Stimulated activated CD8-positive, alpha-beta memory T cell treated with anti-CD3 and anti-CD28 coated beads, Interleukin-15, amount 100 ng/mL, for 1 hour (primary cell): ENCODE measurements at regions not wholly inside any gene's neighbourhood (a gene's known extent, or its start where the extent isn't known, plus 50 kb on each side); places are given as distances from the start of the nearest gene placed in this dataset.

ENCODE experiments used
- DNase-seq: peaks from one replicate; pipeline ENCODE4 v3.0.0-alpha.2; 2020; ENCODE audit warnings: low read depth

DNA sequence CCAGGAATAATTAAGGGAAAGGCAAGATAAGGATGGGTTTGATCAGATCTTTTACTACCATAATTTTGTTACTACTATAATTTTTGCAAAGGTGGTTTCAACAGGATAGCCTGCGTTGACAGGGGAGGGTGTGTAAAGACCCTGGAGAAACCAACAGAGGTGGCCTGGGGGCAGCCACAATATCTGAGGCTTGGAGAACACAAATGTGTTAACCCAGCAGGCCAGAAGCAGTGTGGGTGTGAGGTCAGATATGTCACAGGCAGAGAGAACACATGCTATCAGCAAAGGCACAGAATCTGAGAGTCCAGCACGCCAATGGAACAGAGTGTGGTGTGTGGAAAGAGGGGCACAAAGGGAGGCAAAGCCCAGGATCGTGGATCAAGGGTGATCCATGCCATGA, 399.4 kb upstream of the TRIB2 start:
- no peak for DNase-seq

DNA sequence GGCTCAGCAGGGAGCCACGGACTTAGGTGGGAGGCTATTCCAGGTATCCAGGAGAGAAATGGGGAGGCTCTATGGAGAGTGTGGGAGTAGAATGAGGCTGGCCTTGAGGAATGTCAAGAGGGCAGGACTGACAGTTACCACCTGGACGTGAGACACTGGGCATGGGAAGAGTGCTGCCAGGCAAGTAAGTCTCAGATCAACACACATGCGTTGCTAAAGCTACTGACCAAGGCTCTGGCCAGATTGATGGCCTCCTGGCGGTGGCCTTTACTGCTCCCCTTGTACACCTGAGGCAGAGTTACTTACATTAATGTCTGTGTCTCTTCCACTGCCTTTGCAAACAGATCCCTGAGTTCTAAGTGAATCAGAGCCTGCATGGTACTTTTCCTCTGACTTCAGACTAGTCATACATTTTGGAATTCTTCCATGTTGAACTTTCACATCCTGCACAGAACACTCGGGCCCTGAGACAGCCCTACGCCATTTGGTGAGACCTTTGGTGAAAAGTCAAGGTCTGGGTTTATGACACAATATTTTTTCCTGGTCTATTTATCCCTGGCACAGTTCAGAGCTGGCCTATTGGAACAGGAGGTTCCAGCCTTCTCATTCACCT, 398.8 kb upstream of the TRIB2 start:
- DNase-seq, result no peak

DNA sequence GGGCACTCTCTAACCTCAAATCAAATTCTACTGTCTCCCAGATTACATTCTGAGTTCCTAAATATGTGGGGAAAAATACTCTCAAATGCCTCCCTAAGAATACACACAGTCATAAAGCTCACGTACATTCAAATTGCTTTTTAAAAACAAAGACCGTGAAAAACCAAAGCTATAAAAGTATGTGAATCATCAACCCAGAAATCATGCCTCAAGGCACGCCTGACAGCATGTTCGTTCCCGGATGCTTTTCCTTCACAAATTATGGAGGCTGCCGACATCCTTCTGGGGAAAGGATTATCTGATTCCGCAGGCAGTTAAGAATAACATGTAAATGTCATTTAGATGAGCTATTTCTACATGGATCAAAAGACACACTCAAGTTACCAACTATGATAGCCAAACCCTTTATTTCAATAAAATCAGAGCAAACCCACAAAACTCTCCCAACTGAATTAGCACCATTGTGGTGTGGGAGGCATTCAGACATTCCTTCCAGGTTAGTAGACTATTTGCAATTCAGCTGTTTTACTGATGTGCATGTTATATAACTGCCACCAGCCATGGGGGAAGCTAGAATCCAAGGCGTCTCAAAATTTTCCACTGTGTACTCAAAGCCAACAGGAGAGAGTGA, 398.2 kb upstream of the TRIB2 start:
- no peak for DNase-seq

DNA sequence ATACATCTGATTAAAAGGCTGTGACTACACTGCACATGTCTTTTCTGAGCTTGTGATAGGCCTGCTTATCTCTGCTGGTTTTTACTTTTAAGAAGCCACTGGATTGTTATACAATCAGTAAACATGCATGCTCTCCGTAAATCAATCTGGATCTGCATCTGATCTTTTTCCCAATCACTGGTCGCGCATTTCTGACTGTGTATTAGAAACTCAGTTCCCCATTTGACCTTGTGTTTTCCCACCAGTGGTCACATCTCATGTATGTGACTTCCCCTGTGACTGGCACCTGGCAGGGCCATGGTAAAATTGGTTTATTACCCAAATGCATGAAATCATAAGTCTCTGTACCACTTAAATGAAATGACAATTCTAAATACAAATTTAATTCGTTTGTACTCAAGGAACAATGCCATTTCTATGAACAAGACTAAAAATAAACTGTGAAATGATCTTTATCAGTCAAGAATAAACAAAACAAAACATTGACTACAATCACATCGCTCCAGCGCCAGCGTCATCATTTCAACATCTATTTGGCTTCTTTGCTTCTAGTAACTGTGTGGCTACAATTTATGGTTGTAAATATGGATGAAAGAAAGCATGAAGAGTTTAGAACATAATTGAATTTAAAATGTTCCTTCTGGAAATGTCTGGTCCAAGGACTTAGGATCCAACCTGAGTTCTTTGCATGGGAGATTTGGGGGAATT, 396.6 kb upstream of the TRIB2 start:
- no peak for DNase-seq

DNA sequence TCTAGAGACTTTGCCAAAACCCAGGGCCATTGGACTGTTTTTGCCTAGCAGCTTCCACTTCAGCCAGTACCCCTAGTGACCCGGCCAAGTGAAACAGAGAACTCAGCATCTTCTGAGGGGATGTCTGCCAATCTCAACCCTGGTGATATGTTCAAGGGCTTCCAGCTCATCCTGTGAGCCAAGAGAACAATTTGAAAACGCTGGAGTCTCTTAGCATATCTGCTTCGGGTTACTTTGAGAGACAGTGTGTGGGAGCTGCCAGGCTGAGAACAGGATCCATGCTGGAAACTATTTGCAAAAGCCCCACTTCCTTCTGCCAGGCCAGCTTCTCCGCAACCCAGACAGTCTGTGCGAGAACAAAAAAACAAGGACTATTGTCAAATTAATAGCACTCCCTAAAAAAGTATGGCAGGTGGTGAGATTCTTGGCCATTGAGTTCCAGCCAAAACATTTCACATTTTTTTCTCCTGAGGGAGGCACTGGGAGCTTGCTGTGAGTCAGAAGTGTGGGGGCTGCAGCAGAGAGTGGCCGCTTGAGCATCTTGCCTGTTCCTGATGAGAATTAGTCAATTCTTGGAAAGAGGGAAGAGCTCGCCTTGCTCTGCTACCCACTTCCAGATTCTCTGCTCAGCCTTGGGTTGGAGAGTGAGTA, 395.6 kb upstream of the TRIB2 start:
- DNase-seq, result no peak

DNA sequence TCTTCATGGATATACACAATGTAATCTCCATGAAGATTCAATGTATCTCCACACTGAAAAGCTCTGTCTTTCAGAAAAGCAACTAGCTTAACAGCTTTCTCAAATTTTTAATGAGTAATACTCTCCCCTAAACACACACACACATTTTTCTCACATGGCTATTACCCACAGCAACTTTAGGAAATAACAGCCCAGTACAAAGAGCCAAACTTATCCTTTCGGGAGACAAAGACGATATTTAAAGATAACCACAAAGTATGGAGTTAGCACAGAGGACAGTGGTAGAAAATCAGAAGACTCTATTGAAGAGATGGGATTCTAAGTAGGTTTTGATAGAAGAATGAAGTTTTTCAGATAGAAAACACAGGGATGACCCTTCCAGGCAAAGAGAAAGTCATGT, 394.9 kb upstream of the TRIB2 start:
- no peak for DNase-seq

DNA sequence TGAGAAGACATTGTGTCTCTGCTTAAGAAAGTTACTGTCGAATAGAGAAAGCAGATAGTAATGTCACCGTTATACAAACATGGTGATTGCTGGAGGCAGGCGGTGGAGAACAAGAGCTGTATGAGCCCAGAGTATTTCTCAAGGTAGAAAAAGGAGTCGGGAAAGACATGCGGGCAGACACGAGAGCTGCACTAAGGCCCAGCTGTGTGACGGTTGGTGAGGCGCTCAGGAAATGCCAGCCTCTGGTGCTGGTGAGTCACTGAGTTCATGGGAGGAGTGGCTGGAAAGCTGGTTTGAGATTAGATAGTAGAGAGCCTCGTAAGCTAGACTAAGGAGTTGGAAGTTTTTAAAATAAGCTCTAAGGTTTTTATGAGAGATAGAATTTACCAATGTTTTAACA, 390.9 kb upstream of the TRIB2 start:
- DNase-seq, result no peak

DNA sequence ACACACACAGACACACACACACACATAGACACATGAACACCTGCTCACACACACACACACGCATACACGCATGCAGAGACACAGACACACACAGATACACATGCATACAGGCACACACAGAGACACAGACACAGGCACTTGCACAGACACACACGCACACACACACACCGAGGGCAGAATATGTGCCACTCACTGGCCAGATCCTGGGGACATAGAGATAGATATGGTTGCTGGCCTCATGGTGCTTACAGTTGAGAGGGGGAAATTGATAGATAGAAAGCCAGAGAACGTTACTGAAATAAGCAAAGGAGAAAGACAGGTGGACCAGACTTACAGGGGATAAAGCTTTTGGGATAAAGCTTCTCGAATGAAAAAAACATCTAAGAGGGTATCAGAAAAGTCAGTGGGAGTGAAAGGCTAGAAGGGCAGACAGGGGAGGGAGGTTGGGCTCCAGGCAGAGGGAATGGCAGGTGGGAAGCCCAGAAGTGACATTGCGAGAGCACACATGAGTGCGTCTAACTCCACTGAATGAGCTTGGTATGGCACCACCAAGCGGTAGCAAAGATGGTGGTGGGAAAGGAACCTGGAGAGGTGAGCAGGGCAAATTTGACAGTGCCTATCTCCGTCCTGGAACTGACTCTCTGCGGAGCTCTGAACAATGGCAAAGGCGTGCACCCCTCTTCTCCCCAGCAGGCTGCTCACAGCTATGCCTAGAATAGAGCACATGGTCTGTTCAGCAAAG, 390.1 kb upstream of the TRIB2 start:
- no peak for DNase-seq

DNA sequence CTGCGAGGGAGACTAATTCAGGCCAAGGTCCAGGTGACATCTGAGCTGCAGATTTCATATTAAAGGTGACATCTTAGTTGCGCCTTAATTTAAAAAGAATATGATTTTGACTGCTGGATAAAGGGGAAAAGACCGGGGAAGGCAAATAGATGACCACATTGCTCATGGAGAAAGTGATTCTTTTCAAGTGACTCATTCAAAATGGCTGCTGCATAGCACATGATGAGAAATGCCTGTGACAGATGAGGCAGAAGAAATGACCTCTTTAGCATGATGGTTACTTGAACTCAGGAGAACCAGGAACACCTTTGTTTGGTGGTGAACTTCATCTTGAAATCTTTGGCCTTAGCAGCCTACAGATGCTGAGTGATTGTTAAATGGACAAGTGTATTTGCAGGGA, 385.8 kb upstream of the TRIB2 start:
- no peak for DNase-seq

DNA sequence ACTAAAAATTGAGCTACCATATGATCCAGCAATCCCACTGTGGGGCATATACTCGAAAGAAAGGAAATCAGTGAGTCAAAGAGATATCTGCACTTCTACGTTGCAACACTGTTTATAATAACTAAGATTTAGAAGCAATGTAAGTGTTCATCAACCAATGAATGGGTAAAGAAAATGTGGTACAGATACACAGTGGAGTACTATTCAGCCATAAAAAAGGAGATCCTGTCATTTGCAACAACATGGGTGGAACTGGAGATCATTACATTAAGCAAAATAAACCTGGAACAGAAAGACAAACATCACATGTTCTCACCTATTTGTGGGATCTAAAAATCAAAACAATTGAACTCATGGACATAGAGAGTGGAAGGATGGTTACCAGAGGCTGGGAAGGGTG, 385.0 kb upstream of the TRIB2 start:
- DNase-seq, result no peak

DNA sequence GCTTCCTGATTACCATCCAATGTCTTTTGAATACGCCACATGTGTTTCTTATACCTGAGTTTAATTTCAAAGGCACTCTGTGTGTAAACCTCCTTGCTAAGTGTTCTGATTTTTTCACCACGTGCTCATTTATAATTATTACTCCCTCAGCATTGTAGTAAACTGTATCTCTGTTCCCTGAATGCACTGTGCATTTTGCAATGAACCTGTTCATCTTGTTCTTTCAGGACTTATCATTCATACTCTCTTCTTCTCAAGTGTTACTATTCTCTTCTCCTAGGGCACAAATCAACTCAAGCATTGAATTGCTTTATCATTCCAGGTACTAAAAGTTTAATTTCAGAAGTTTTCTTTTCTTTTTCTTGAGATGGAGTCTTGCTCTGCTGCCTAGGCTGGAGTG, 383.4 kb upstream of the TRIB2 start:
- DNase-seq, result no peak

DNA sequence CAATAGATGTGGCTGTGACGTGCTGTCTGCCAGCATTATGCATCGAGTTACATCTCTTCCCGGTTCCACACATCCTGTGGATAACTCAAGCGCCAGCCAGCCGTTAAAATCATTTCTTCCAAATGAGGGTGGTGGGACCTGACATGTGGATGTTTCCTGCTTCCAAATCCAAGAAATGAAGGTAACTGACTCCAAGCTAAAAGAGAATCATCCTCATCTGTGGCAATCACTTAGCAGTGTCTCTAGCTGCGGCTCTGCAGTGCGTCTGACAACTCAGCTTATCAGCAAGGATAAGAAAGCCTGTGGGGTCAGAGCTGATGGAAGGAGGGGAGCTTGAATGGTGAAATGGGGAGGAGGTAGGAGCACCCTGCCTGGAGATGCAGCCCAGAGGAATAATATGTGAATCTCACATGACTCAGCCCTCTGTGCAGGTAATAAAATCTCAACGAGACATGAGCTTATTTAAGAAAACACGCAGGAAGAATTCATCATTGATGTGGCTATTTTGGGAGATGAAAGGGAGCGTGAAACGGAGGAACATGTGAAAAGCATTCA, 382.2 kb upstream of the TRIB2 start:
- DNase-seq, result no peak

DNA sequence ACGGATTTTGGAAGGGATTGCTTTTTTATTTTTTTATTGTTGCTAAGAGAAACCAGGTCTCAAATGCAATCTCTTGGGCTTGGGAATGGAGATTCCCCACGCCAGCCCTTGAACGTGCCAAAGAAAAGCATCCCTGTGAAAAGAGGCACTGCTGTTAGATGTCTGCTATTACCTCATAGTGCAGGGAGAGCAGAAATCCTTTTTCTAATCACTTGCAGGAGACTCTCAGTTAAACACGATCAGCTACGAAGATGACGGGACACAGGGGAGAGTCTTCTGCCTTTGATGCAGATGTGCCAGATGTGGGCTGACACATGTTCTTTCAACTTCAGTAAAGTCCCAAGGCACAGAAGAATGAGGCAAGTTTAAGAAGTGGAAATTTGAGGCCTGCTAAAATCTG, 381.6 kb upstream of the TRIB2 start:
- no peak for DNase-seq

DNA sequence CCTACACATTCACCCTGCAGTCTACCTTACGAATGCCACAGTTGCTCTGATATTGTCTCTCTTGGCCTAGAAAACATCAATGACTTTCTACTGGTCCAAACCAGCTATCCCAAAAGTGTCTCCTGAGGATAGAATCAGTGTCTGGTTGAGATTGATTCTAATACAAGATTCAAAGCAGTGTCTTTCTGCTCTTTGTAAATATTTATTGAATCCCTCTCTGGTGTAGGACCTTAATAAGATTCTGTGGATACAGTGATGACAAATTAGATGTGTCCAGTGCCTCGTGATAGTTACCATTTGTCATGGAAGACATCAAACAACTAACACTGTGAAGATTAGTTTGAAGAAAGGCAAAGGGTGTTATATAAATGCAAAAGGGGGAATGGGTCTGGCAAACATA, 380.7 kb upstream of the TRIB2 start:
- DNase-seq, result no peak

DNA sequence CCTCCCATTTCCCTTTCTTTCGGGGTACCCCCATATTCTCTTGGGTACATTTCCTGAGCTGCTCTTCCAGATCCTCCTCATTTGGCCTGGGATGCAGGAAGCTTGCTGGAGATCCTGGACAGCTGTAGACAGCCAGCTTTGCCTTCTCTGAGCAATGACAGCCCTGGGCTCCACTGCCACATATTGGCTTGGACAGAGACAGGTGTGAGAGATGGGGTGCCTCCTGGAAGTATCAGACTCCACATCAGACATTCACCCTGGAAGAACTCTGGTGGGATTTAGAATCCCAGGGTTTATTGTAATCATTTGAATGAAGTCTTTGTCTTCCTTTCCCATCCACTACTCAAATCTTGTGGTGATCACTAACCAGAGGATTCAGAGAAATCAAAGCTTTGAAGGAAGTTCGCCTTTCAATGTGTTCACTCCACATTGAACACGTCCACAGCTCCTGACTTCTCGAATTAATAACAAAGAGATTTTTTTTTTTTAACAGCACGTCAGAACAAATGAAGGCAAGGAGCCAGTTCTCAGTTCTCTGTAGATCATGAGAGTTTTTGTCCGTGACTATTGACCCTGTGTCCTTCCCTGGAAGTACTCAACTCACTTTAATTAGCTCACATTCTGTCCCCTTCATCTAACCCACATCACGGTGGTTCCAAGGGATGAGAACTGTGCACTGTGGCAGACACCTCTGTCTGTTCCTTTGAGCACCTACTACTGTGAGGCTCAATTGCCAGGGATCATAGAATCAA, 377.6 kb upstream of the TRIB2 start:
- DNase-seq, result no peak

DNA sequence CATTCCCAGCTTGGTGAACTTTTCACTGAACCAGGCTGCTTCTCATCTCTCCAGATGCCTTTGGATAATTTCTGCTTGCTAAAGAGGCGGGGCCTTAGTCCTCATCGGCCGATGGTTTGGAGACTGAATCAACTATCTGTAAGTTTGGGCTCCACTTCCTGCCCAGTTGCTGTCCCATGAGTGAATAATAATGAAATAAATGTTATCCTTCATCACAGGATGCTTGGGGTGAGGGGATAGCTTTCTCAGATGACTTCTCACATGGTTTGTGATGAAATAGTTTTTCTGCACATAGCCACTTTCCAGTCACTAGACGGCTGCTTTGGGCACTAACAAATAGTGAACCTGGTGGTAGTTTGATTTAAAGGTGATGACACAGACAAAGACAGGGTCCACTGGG, 376.6 kb upstream of the TRIB2 start:
- DNase-seq, result no peak

DNA sequence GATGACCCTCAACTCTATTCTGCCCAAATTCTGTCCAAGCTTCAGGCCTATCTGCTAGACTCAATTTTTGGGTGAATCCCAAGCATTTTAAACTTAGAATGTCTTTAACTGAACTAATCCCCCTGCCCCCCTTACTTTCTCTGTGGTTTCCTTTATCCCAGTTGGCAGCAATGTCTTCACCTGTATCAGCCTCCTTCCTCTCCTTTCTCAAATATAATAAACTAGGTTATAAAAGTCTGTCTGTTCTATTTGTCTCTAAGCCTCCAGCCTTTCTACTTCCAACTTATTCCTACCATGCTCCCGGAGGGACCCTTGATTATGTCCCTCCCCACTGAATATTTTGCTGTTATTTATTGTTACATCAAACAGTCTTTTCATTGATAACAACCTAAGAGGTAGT, 375.5 kb upstream of the TRIB2 start:
- DNase-seq, result no peak

DNA sequence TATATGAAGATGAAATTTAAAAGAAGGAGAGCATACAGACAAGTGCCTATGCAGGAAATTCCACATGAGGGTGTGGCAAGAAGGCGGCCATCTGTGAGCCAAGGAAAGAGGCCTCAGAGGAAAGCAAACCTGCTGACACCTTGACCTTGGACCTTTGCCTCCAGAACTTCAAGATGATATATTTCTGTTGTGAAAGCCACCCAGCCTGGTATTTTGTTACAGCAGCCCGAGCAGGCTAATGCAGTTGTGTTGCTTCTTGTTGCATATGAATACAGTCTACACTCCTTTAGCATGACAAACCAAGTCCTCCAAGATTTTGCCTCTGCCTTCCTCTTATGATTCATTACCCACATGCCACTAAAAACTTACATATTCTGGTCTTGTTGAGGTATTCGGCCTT, 374.8 kb upstream of the TRIB2 start:
- DNase-seq, result no peak

DNA sequence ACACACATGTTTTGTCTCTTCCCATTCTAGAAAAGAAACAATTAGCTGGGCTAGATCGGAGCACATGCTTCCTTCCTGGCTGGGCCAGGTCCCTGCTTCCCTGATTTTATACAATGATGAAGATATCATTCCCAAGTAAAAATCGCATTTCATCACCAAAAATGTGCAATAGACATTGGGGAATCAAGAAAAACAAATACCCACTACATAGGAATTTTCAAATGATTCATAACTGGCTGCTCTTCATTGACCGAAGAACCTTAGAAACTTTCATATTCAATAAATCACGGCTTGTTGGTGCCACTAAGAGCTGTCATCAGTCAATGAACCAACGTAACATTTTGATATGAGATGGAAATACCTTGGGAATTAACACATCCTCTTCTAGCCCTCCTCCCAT, 373.6 kb upstream of the TRIB2 start:
- DNase-seq, result no peak

DNA sequence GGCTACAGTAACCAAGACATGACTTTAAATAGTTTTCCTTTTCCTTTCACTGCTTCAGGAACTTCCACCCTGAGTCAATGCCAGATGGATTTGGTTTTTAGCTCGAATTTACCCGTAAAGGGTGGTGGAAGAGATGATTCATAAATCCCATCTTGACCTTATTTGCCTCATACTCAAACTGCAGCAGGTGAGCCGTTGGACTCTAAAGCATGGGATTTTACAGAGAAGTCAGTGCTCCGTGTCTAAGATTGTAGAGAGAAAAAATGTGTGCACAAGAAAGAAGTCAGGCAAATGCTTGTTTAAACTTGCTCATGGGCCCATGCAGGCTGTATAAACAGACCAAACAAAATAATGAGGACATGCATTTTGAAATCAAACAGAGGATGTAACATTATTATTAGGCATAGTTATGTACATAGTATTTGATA, 369.7 kb upstream of the TRIB2 start:
- DNase-seq, result no peak

DNA sequence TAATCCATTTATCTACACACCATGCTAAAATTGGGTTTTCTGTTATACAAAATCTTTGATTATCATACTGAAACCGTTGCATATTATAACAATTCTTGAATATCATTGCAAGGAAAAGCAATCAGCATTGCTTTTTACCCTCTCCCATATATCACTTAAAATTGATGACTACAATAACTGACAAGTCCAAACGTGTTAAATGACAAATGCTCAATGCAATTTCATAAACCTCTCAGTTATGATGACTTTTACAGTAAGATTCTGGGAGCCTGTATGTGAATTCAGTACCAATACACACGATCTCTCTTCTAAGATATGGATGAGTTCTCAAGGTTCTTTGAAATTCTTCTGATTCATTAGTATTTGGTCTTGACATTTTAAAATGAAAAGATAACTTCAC, 368.5 kb upstream of the TRIB2 start:
- DNase-seq, result no peak

DNA sequence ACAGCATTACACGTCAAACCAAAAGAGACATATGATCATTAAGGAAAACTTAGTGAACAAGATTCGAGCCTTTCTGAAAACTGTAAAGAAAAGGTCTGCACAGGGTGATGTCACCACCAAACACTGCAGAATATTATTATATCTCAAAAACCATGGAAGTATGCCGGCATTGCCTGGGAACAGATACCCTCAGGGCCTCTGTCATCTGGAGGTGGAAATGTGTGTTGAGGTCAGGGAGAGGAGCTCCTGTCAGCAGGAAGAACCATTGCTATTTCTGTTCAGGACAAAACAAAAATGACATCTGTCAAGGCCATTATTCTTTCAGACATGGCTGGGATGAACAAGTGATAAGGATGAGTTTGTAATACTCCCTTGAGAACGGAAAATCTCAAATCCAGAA, 365.9 kb upstream of the TRIB2 start:
- no peak for DNase-seq
